ENCODE measurements at regions not wholly inside any gene's neighbourhood (a gene's known extent, or its start where the extent isn't known, plus 50 kb on each side); places are given as distances from the start of the nearest gene placed in this dataset.

GRCh38 chr2:219954331-219954730 is 326.9 kb downstream of the SLC4A3 start:
- Histone ChIP-seq H2AFZ (ENCODE audit: low read length) (no peak overlapping the region), H3K27ac (ENCODE audit: insufficient read length, low read depth, low read length) (no peak overlapping the region), H4K8ac (replicated peaks; ENCODE audit: insufficient read length, low read depth, low read length) (no peak overlapping the region), H3K4me1 (ENCODE audit: insufficient read depth, low read length) (no peaks in the 10 kb centered on the region), H4K20me1 (ENCODE audit: control insufficient read depth, insufficient read depth, insufficient read length) (no peaks in the 10 kb centered on the region), H3K14ac (ENCODE audit: insufficient read depth, low read length) (no peak overlapping the region), H3K23ac (ENCODE audit: insufficient read length, low read depth, low read length) (no peak overlapping the region), H3K4ac (ENCODE audit: low read depth, low read length) (no peak overlapping the region), H2BK5ac (ENCODE audit: insufficient read length, low read length) (no peak overlapping the region), H3K4me2 (ENCODE audit: insufficient read depth, insufficient read length, low read length) (no peak overlapping the region), H3K79me2 (ENCODE audit: insufficient read depth, low read length) (no peaks in the 10 kb centered on the region), H2BK120ac (ENCODE audit: low read depth, low read length, poor library complexity, severe bottlenecking) (no peak overlapping the region), H3K79me1 (ENCODE audit: insufficient read depth, low read depth, low read length, poor library complexity, severe bottlenecking) (no peaks in the 10 kb centered on the region), H3K18ac (ENCODE audit: insufficient read length, low read depth, low read length) (no peak overlapping the region), H3K27me3 (ENCODE audit: insufficient read depth, low read length) (no peaks in the 10 kb centered on the region), H2AK5ac (ENCODE audit: insufficient read length, low read length) (no peak overlapping the region), H3K9ac (ENCODE audit: extremely low read depth, insufficient read length, low read length) (no peak overlapping the region), H3K56ac (ENCODE audit: insufficient read length, low read depth, low read length) (no peak overlapping the region), H2BK12ac (ENCODE audit: insufficient read length, low read depth, low read length) (no peak overlapping the region), H2BK15ac (ENCODE audit: low read depth, low read length) (no peak overlapping the region), H3K23me2 (ENCODE audit: insufficient read length, low read depth, low read length, poor library complexity, severe bottlenecking) (no peaks in the 10 kb centered on the region), H3K9me3 (ENCODE audit: control insufficient read depth, low read depth, low read length) (no peaks in the 10 kb centered on the region), H4K5ac (ENCODE audit: insufficient read length, low read depth, low read length) (no peak overlapping the region), H3T11ph (ENCODE audit: low read length) (no peak overlapping the region), H2BK20ac (ENCODE audit: low read depth, low read length, poor library complexity, severe bottlenecking) (no peak overlapping the region), H4K91ac (ENCODE audit: insufficient read length, low read depth, low read length) (no peak overlapping the region)
- no CpG with 5 or more reads among the region's 1 CpG for WGBS (ENCODE audit: extremely low coverage, insufficient read length, low lambda C conversion rate)
- Mint-ChIP-seq H3K9me3 (peaks cover 20 to 21% of the 10 kb centered on the region in 2 experiments), H3K4me1 (no peaks in the 10 kb centered on the region), H3K36me3 (ENCODE audit: insufficient read depth in 1 of 3, low read depth in 3 of 3) (peaks cover 0 to 15% (median 5%) of the 10 kb centered on the region in 3 experiments; a peak in 5 of 7 replicates), H3K4me3 (no peak overlapping the region), H3K27me3 (ENCODE audit: low read depth) (peaks cover 14% of the 10 kb centered on the region), H3K27ac (no peak overlapping the region)
- no peak for DNase-seq
- TF ChIP-seq CTCF (conservative IDR thresholded peaks at IDR 0.05): no peak
